ENCODE measurements at regions not wholly inside any gene's neighbourhood (a gene's known extent, or its start where the extent isn't known, plus 50 kb on each side); places are given as distances from the start of the nearest gene placed in this dataset.

GRCh38 chr2:172153156-172153555, 50.5 kb upstream of the DLX2 start:
- DNase-seq (ENCODE audit: low spot score), result no peak

DNA sequence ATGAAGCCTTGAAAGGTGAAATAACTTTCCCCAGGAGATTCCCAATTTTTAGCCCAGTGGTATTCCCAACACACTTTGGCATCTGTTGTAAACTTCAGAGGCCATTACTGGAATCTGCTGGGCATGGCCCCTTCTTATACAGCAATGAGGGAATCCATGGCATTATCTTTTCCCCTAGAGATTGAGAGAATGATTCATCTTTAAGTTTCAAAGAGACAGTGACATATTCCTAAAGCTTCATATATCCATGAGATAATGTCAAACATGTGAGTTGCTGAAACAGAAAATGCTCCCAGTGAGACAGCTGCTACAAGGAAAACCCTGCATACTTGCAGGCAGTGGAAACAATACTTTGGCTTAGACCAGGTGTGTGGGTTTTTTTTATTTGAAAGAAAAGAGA, 51.1 kb upstream of the DLX2 start:
- DNase-seq (ENCODE audit: low spot score), result no peak

- no peak for DNase-seq (ENCODE audit: low spot score)
Observed at GRCh38 chr2:172155752-172156151, 53.1 kb upstream of the DLX2 start.

DNA sequence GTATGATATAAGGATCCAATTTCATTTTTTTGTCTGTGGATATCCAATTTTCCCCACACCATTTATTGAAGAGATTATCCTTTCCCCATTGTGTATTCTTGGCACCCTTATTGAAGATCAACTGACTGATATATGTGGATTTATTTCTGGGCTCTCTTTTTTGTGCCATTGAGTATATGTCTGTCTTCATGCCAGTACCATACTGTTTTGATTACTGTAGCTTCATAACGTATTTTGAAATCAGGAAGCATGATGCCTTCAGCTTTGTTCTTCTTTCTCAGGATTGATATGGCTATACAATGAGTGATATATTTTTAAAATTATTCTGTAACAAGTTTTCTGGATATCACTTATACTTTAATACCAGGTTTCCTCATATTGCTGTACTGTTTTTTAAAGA, 58.1 kb upstream of the DLX2 start:
- no peak for DNase-seq (ENCODE audit: low spot score)

GRCh38 chr2:172162225-172162733, 59.6 kb upstream of the DLX2 start:
- DNase-seq (ENCODE audit: low spot score), result no peak

GRCh38 chr2:172162739-172163336, 60.1 kb upstream of the DLX2 start:
- no peak for DNase-seq (ENCODE audit: low spot score)

GRCh38 chr2:172168917-172169346, 66.2 kb upstream of the DLX2 start:
- no peak for DNase-seq (ENCODE audit: low spot score)

DNA sequence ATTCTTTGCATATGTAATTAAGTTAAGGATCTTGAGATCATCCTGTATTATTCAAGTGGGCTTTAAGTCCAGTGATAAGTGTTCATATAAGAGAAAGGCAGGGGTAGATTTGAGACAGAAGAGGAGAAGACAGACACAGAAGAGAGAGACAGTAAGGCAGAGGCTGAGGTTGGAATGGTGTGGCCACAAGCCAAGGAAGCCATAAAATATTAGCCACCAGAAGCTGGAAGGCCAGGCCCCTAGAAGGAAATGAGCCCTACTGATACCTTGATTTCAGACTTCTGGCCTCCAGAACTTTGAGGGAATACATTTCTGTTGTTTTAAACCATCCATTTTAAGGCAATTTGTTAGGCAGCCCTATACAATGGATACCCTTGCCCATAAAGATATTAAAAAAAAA, 66.9 kb upstream of the DLX2 start:
- no peak for DNase-seq (ENCODE audit: low spot score)

- DNase-seq (ENCODE audit: low spot score), result peak; percentile 52
Observed at GRCh38 chr2:172172513-172173173, 69.9 kb upstream of the DLX2 start.

- no peak for DNase-seq (ENCODE audit: low spot score)
Observed at GRCh38 chr2:172173174-172173706, 70.5 kb upstream of the DLX2 start.

- no peak for DNase-seq (ENCODE audit: low spot score)
Observed at GRCh38 chr2:172177581-172177980, 74.9 kb upstream of the DLX2 start.

- no peak for DNase-seq (ENCODE audit: low spot score)
Observed at GRCh38 chr2:172177996-172178395, 75.3 kb upstream of the DLX2 start.

DNA sequence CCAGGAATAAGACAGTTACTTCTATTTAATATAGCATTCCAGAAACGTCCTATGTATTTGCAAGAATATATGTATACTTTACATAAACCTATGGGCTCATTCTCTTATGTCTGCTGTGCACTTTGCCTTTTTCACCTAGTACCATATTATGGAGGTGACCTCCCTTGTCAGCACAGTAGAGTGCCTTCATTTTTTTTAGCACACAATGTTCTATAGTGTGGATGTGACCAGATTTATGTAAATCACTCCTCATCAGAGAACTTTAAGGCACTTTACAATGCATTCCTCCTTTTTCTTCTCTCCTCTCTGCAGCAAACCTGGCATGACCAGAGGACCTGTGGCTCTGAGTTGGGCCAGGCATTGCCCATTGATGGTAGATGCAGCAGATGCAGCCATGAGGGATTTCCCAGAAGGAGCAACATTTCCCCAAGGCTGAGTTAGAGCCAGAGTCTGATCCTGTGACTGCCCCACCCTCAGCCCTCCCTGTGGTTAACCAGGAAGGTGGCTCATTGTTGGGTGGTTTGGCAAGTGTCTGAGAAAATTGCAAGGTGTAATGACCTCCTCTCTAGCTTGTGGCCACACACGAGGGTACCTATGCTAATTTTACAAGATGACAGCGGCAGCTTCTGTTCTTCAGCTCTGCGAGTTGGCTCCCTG, 76.5 kb upstream of the DLX2 start:
- DNase-seq (ENCODE audit: low spot score), result no peak

- no peak for DNase-seq (ENCODE audit: low spot score)
Observed at GRCh38 chr2:172181840-172182239, 79.1 kb upstream of the DLX2 start.

GRCh38 chr2:172182624-172183023, 79.9 kb upstream of the DLX2 start:
- DNase-seq (ENCODE audit: low spot score), result no peak

DNA sequence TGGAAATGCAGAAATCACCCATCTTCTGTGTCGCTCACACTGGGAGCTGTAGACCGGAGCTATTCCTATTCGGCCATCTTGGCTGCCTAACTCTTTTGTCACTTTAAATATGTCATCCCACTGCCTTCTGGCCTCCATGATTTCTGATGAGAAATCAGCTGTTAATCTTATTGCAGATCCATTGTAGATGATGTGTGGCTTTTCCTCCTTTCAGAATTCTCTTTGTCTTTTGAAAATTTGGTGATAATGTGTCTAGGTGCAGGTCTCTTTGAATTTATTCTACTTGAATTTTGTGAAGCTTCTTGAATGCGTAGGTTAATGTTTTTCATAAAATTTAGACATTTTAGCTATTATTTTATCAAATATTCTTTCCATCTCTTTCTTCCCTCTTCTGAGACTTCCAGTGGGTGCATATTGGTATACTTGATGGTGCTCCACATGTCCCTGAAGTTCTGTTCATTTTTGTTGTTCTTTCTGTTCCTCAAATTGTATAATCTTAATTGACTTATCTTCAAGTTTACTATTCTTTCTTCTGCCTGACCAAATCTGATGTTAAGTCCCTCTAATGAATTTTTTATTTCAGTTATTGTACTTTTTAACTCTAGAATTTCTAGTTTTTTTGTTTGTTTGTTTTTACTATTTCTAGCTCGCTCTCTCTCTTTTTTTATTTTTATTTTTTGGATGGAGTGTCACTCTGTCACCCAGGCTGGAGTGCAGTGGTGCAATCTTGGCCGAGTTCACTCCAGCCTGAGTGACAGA, 90.8 kb upstream of the DLX2 start:
- no peak for DNase-seq (ENCODE audit: low spot score)

GRCh38 chr2:172195836-172196376, 93.2 kb upstream of the DLX2 start:
- DNase-seq (ENCODE audit: low spot score), result no peak

DNA sequence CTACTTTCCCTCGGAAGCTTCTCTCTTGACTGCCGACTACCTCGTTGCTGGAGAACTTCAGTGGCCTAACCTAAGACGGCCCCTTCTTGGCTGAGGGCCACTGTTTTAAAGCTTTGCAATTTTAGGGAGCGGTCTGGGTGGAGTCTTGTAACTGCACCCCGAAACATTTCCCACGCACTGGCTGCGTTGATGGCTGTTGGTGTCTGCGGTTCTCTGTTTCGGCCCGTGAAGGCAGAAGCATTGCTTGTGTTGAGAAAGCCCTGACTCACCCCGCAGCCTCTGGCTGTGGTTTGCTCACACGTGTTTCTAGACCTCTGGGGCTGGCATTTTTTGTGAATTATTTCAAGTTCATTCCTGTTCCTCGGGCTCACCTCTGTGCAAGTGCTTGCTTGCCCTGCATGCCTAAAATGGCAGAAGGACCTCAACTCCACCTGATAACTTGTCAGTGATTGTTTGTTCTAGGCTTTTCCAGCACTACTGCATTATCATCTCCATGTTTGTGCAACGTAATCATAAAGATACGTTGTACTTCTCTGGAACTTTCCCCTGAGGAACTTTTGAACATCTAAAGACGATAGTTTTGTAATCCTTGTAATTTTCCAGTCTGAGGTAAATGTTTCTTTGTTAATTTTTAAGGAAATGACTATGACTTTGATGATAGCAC, 94.2 kb upstream of the DLX2 start:
- DNase-seq (ENCODE audit: low spot score), result no peak

DNA sequence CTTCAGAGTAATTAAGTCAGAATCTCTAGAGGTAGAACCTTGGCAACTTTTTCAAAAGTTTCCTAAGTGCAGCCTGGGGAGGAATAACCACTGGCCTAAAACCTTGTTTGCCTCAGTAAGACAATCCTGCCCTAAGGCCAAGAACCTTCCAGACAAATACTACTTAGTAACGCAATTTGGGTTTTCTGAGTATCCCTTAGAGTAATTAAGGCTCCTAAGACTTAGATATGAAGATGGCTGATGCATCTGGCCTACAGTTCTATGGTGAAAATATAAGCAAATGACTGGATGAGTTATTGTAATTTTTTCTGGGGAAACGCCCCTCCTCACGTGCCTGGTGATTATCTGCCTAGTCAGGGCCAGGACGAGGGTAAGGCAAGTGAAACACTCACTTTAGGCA, 95.7 kb upstream of the DLX2 start:
- no peak for DNase-seq (ENCODE audit: low spot score)

DNA sequence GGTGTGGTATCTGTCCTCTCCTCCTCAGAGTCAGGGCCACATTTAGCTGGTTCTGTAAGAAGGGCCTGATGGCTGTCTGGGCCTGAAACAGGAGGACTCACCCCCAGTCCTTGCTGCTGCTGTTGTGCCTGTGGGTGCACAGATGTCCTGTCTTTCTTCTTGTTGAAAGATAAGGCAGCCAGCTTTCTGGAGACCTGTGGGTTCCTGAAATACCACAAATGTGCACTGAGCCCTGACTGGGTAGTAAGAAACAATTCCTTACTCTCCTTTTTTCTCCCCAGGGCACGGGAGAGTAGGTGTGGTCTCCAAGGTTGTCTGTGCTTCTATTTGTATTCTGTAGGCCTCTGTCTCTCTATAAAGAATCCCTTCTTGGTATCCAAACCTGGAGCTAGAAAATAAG, 96.2 kb upstream of the DLX2 start:
- DNase-seq (ENCODE audit: low spot score), result no peak

- no peak for DNase-seq (ENCODE audit: low spot score)
Observed at GRCh38 chr2:172200495-172201085, 97.9 kb upstream of the DLX2 start.
